ENCODE measurements at regions not wholly inside any gene's neighbourhood (a gene's known extent, or its start where the extent isn't known, plus 50 kb on each side); places are given as distances from the start of the nearest gene placed in this dataset.
A peak's percentile ranks its signal among the peaks of the same experiment; 100 is the strongest.

GRCh38 chr1:172751683-172752082 lies 92.8 kb downstream of the FASLG start:
- FAIRE-seq, result no peak
- no peak for DNase-seq (ENCODE audit: extremely low spot score, insufficient read length, low read depth)

- FAIRE-seq, result peak; percentile 47
- no peak for DNase-seq (ENCODE audit: extremely low spot score, insufficient read length, low read depth)
Observed at GRCh38 chr1:172753964-172754363, 95.1 kb downstream of the FASLG start.

GRCh38 chr1:172754609-172755008 lies 95.7 kb downstream of the FASLG start:
- FAIRE-seq (no peak), DNase-seq (ENCODE audit: extremely low spot score, insufficient read length, low read depth) (no peak)

GRCh38 chr1:172755099-172755498 lies 96.2 kb downstream of the FASLG start:
- FAIRE-seq (no peak), DNase-seq (ENCODE audit: extremely low spot score, insufficient read length, low read depth) (no peak)

GRCh38 chr1:172756024-172756423 lies 97.1 kb downstream of the FASLG start:
- FAIRE-seq, result no peak
- no peak for DNase-seq (ENCODE audit: extremely low spot score, insufficient read length, low read depth)

GRCh38 chr1:172758259-172758658 lies 99.4 kb downstream of the FASLG start:
- DNase-seq (ENCODE audit: extremely low spot score, insufficient read length, low read depth) (no peak), FAIRE-seq (no peak)

GRCh38 chr1:172760121-172760520 lies 101.2 kb downstream of the FASLG start:
- no peak for DNase-seq (ENCODE audit: extremely low spot score, insufficient read length, low read depth)
- no peak for FAIRE-seq

GRCh38 chr1:172761581-172762486 lies 102.9 kb downstream of the FASLG start:
- no peak for DNase-seq (ENCODE audit: extremely low spot score, insufficient read length, low read depth)
- no peak for FAIRE-seq

- FAIRE-seq (no peak), DNase-seq (ENCODE audit: extremely low spot score, insufficient read length, low read depth) (no peak)
Observed at GRCh38 chr1:172763057-172763456, 104.2 kb downstream of the FASLG start.

- FAIRE-seq (no peak), DNase-seq (ENCODE audit: extremely low spot score, insufficient read length, low read depth) (no peak)
Observed at GRCh38 chr1:172764378-172764777, 105.5 kb downstream of the FASLG start.

GRCh38 chr1:172766462-172766861 lies 107.6 kb downstream of the FASLG start:
- DNase-seq (ENCODE audit: extremely low spot score, insufficient read length, low read depth) (no peak), FAIRE-seq (no peak)

- no peak for DNase-seq (ENCODE audit: extremely low spot score, insufficient read length, low read depth)
Observed at GRCh38 chr1:172770071-172770470, 111.2 kb downstream of the FASLG start.

GRCh38 chr1:172774561-172774960 lies 115.7 kb downstream of the FASLG start:
- FAIRE-seq (no peak), DNase-seq (ENCODE audit: extremely low spot score, insufficient read length, low read depth) (no peak)

More at GRCh38 chr1:172770071-172770470, 111.2 kb downstream of the FASLG start:
- no peak for FAIRE-seq

GRCh38 chr1:172775606-172776005 lies 116.7 kb downstream of the FASLG start:
- FAIRE-seq (no peak), DNase-seq (ENCODE audit: extremely low spot score, insufficient read length, low read depth) (no peak)

- DNase-seq (ENCODE audit: extremely low spot score, insufficient read length, low read depth) (no peak), FAIRE-seq (no peak)
Observed at GRCh38 chr1:172776071-172776470, 117.2 kb downstream of the FASLG start.

- FAIRE-seq, result no peak
- DNase-seq (ENCODE audit: extremely low spot score, insufficient read length, low read depth), result no peak
Observed at GRCh38 chr1:172777767-172778166, 118.9 kb downstream of the FASLG start.

- FAIRE-seq (peak; percentile 74), DNase-seq (ENCODE audit: extremely low spot score, insufficient read length, low read depth) (no peak)
Observed at GRCh38 chr1:172778456-172779455, 119.9 kb downstream of the FASLG start.

- FAIRE-seq (no peak), DNase-seq (ENCODE audit: extremely low spot score, insufficient read length, low read depth) (no peak)
Observed at GRCh38 chr1:172779491-172779890, 120.6 kb downstream of the FASLG start.

- no peak for DNase-seq (ENCODE audit: extremely low spot score, insufficient read length, low read depth)
Observed at GRCh38 chr1:172781513-172782140, 122.7 kb downstream of the FASLG start.

GRCh38 chr1:172789840-172790239 lies 130.9 kb downstream of the FASLG start:
- DNase-seq (ENCODE audit: extremely low spot score, insufficient read length, low read depth), result no peak
- no peak for FAIRE-seq

More at GRCh38 chr1:172781513-172782140, 122.7 kb downstream of the FASLG start:
- peak; percentile 79 for FAIRE-seq
